HG03025 (cell line): ENCODE measurements at regions not wholly inside any gene's neighbourhood (a gene's known extent, or its start where the extent isn't known, plus 50 kb on each side); places are given as distances from the start of the nearest gene placed in this dataset.

ENCODE experiments used
- ATAC-seq: cut with Tn5 transposase; IDR thresholded peaks from one replicate; pipeline ENCODE4 v1.9.1; 2021; ENCODE audit warnings: mild to moderate bottlenecking, moderate library complexity; ENCODE audit not compliant: unreplicated experiment, low FRiP score

DNA sequence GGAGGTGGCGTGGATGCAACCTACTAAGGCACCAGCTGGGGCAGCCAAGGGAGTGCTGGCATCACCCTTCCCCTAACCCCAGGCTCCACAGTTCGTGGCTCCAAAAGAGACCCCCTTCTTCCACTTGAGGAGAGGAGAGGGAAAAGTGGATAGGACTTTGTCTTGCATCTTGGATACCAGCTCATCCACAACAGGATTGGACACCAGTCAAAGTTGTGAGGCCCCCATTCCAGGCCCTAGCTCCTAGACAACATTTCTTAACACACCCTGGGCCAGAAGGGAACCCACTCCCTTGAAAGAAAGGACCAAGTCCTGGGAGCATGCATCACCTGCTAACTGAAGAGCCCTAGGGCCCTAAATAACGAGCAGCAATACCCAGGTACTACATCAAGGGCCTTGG lies 372.6 kb upstream of the PLXNA2 start:
- ATAC-seq = no peak

DNA sequence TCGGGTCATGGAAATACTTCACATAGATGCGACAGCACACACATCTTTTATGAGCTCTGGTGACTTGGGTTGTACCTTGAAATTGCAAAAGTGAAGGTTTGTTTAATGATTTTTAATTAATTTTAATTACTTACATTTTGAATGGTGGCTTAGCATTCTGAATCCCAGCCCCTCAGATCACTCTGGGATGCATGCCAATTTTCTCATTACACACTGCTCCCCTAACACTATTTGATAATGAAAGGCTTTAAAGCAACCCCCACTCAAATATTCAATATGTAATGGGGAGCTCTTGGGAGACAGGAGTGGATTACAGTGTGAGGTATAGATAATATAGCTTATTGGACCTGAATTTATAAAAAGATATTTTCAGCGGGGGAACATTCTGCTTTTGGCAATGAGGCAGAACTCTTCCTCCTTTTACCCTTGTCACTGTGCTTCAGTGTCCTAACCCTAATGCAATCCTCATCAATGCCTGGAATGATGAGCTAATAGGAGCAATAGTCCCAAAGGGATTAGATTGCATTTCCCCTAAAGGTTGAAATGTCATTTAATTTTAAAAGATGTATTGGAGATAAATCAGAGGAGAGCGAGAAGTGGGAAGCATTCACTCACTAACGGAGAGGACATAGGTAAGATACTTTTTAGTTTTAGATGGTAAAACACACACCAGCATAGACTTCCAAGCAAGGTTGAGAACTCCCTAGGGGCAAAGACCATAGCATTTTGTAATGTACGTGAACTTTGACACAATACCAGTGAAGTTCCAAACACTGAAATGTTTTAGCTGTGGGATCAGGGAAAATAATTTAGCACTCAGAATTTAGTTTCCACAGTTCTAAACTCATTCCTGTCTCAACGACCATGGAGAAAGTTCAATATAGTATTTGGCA lies 384.1 kb upstream of the PLXNA2 start:
- ATAC-seq = no peak

DNA sequence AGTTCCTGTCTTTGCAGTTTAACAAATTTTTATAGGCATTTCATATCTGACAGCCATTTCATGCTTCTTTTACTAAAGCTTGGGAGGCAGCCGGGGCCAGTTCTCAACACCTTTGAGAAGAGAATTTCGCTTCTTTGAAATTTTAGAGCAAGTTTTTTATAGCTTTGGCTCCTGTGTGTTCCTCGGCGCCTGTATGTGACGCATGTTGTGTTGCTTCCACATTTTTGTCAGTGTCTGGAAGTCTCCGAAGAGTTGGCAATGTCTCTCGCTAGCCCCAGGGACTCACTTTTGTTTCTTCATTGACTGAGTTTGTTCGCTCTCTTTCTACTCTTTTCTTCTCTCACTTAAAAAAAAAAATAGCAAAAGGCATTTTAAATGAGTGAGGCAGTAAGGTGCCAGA lies 386.9 kb upstream of the PLXNA2 start:
- no peak for ATAC-seq

DNA sequence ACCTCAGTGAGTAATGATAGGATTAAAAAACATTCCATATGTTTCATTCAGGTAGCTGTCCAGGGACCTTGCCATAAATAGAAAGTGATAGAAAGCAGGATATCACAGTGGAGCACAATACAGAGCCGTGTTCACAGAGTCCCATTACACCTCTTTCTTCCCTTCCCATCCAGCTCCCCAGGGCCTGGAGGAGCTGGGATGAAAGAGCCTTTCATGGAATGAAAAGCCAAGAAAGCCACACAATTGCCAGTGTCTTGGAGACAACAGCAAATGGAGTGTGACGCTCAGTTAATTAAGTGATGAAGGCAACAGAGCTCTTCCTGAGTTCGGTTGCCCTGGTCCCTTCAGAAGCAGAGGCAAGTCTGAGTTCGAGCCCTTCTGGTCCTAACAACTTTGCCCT lies 387.3 kb upstream of the PLXNA2 start:
- no peak for ATAC-seq

DNA sequence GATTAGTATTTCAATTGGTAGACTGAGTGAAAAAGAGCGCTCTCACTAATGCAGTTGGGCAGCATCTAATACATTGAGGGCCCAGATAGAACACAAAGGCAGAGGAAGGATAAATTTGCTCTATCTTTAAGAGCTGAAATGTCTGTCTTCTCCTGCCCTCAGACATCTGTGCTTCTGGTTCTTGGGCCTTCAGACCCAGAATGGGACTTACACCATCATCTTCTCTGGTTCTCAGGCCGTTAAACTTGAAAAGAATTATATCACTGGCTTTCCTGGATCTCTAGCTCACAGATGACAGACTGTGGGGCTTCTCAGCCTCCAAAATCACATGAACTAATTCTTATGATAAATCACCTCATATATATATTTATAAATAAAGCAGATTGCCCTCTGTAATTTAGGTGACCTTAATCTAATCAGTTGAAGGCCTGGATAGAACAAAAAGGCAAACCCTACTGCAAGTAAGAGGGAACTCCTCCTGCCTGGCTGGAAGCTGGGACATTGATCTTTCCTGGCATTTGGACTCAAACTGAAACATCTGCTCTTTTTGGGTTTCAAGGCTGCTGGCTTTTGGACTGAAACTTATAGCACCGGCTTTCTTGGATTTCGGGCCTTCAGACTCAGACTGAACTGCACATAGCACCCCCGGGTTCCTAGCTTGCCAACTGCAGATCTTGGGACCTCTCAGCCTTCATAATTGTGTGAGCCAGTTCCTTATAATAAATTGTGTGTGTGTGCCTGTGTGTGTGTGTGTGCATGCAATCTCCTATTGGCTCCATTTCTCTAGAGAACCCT lies 390.4 kb upstream of the PLXNA2 start:
- no peak for ATAC-seq

DNA sequence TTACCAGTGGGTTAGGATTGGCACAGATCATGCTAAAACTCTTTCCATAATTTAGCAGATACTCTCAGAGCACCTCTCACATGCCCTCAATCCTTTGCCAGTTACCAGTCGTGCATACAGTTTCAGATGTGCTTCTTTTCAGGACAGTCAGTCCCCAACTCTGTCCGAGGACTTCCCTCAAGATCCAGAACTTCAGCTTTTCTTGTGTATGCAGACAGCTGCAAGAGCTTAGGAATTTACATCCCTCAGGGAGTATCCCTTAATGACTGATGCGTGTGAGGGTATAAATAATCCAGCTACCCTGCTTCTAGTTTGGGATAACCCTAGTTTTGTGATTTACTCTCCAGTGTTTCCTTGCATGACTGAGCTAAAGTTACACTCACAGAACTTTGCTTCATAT lies 393.0 kb upstream of the PLXNA2 start:
- ATAC-seq = no peak

DNA sequence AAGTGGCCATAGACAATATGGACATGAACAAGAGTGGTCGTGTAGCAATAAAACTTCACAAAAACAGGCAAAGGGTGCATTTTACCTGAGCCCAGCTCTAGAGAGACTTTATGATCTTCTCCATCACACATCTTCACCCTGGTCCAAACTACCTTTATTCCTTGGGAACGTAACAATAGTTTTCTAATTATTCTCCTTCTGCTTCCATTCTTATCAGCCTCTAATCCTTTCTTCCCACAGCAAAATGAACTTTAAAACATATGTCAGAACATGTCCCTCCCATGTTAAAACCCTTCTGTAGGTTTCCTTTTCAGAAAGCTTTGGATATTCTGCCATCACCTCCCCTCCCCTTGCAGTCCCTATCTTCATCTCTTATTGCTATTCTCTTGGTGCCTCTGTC lies 395.2 kb upstream of the PLXNA2 start:
- no peak for ATAC-seq

DNA sequence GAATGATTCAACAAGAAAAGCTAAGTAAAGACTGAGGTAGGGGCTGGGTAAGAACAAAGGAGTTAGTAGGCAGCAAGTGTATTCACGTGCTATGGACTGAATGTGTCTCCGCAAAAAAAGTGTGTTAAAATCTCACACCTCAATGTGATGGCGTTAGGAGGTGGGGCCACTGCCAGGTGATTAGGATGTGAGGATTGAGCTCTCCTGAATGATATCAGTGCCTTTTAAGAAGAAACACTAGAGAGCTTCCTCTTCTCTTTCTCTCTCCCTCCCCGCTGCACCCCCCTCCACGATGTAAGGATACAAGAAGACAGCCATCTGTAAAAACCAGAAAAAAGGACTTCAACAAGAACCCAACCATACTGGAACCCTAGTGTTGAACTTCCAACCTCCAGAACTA lies 396.1 kb upstream of the PLXNA2 start:
- no peak for ATAC-seq

DNA sequence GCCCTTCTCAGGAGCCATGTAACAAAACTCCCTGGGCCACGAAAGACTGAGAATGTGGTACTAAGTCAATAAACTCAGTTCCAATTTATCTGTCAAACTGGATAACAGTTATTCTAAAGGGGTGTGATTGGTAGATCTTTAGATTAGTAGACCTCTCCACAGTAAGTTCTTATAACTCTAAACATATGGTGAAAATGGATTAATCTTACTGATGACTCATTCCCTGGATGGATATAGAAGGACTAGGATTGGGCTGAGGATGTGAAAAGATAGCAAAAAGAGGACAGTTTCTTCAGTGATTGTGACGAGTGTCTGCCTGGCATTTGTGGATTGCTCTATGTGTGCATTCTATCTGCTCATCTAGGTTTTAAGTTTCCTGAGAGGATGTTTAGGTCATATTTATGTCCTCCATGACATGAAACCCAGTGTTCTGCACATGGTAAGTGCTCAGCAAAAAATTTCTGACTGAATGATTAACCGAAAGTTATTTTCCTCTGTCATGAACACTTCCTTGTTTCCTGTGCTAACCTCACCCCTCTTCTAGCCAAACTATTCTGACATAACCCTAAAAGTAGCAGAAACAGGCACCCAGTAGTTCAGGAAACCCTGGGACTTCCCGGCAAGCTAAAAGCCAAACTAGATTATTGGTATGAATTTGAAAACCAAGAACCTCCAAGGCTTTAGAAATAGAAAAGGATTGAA lies 397.5 kb upstream of the PLXNA2 start:
- ATAC-seq = no peak

DNA sequence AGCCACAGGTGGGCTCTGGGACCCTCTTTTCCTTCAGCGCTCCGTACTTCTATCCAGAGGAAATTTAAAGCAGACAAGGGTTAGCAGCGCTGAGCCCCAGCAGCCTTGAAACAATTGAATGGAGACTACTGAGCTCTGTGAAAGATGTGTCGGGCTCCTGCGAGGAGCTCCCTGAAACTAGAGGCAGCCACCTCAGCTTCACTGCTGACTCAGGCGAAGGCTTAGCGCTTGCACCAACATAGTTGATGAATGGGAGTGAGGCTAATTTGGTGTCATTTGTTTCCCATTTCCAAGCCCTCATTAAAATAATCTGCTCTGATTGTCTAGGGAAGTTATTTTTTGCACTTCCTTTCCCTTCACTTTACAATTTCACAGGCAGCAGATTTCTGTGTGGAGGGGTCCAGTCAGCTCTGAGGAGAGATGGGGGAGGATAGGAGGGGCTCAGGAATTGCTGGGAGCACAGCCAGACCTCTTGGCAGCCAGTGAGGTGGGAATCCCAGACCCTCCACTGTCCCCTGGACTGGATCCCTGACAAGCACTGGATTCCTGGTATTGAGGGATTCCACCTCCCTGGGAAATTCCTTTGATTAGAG lies 398.9 kb upstream of the PLXNA2 start:
- ATAC-seq = no peak

DNA sequence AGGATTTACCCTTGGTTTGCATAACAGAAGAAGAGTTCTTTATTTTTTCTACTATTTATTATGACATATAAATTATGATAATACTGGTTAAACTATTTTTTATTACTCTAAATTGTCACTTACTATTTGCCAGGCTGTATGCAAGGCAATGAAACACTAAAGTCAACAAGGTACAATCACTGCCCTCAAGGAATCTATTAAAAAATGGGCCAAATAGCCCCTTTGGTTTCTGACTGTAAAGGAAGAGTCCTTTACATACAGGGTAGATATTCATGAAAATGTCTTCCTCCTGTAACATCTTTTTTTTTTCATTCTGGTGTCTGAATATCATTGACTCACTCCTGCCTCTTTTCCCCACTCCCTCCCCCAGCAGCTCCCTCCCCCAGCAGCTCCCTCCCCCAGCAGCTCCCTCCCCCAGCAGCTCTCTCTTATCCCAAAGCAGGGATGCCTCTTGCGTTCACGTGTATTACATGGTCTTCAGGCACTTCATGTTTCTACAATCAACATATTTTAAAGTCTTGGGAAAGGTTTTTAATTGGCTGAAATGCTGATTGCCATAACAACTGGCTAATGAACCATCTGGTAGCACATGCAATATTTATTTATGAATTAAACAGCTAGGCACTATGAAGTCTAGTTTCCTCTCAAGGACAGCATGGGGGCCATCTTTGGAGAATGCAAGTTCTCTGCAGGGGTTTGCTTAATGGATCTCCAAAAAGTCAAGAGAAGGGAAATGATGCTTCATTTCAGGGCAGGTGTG lies 400.4 kb upstream of the PLXNA2 start:
- ATAC-seq = no peak

DNA sequence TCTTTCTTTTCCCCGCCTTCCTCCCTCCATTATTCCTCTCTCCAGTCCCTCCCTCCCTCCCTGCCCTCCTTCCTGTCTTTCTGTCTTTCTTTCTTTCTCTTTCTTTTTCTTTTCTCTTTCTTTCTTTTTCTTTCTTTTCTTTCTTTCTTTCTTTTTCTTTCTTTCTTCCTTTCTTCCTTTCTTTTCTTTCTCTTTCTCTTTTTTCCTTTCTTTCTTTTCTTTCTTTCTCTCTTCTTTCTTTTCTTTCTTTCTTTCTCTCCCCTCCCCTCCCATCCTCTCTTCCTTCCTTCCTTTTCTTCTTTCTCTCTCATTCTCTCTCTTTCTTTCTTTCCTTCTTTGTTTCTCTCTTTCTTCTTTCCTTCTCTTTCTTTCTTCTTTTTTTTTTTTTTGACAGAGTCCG lies 402.2 kb upstream of the PLXNA2 start:
- no peak for ATAC-seq

DNA sequence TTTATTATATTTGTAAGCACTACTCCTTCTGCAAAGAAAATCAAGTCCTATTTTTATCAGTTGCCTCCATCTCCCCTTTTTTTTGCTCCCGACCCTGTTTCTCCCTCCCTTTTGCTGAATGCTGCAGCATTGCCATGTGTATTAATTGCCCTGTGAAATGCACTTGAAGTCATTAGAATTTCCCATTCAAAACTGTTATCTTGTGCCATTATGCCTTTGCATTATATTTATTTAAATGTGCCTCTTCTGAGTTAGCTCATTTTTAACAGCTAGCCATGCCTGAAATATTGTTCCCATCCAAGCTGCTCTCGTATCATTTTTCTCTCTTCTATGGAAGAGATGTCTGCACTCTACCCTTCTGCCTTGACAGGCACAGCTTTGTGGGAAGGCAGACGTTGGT lies 404.0 kb upstream of the PLXNA2 start:
- no peak for ATAC-seq

DNA sequence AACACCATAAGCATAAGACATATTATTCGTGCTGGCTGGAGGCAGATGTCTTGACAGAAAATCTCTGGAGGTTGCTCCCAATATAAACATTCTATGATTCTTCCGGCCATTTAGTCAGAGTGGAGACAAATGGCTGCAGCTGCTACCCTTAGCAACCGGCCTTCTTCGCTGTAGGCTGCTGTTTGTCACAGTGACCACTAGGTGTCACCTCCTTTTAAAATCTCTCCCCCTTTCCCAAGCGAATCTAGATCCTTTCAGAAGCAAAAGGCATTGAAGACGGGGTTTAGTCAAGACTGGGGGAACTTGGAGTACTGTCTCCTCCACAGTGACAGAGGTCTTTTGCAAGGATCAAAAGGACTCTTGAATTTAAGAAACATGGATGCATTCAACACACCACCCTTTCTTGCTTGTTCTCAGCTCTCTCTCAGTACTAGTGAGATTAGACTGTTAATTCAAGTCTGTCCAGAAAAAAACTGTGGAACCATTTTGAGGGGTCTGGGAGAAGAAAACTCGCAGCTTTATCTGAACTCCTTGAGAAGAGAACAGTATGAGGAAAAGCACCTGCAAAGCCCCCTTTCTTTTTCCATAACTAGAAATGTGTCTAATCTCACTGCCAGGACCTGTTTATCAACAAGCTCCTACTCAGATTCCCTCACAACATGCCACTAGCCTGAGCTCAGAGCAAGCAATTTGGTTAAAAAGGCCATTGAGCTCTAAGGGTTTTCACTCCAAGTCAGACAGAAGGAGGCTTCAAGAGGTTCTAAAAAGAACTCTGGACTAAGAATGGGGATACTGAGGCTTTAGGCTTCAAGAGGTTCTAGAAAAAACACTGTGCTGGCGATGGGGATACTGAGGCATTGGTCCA lies 408.3 kb upstream of the PLXNA2 start:
- no peak for ATAC-seq

DNA sequence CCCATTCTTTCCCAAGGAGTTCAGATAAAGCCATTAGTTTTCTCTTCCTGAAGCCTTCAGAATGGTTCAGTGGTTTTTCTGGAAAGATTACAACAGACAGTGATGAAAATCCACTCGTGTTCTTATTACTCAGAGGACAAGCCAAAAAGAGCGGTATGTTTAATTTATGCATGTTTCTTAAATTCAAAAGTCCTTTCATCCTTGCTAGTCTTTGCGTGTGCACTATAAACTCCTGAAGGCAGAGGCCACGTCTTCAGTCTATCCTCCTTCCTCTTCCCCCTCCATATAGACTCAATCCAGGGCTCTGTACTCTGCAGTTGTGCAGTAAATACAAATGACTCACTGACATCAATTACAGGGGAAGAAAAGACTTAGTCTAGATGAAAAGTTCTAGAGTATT lies 409.2 kb upstream of the PLXNA2 start:
- no peak for ATAC-seq

DNA sequence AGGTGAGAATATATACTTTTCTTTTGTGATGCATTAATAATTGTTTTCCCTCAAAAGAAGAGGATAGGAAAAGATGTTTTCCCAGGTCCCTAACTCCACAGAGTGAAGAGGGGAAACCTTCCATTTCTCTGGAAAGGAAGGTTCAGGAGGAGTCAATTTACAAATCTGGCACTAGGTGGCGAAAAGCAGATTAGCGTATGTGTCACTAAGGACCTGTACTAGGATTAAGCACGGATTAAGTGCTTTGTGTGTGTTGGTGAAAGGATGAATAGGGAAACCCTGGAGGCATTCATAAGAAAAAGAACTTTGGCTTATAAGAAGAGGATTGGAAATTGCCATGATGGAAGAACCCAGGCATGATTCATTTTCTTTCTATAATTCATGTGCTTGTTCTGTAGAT lies 410.1 kb upstream of the PLXNA2 start:
- ATAC-seq = no peak

DNA sequence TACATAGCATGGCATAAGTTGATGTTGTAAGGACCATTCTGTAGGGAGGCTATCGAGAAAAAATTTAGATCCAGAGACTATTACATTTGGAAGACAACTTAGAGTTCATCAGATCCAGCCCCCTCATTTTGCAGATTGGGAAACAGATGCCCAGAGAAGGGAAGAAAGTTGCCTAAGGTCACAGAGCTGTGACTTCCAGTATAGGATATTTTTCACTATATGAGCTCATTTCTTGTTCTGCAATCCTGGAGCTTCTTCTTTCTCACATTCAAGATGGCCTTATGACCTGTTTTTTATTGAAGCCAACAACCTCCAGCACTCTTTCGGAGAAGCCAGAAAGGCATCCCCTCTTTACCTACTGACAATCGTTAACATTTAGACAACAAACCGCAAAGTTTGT lies 421.8 kb upstream of the PLXNA2 start:
- no peak for ATAC-seq

DNA sequence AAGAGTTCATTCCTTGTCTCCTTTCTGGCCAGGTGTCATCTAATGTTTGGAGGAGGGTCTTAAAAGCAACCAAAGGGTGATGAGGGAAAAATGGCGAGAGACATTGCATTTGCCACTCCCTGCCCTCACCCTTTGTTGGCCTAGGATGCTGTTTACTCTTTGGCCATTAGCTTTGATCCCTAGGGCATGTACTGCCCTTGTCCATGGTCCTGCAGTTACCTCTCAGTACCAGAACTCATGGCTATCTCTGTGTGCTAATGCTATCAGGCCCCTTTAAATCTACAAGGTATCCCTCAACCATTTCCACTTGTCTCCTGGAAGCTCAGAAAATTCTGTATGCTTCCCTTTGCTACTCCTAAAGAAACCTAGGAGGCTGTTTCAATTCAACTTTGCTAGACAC lies 424.8 kb upstream of the PLXNA2 start:
- ATAC-seq = no peak

DNA sequence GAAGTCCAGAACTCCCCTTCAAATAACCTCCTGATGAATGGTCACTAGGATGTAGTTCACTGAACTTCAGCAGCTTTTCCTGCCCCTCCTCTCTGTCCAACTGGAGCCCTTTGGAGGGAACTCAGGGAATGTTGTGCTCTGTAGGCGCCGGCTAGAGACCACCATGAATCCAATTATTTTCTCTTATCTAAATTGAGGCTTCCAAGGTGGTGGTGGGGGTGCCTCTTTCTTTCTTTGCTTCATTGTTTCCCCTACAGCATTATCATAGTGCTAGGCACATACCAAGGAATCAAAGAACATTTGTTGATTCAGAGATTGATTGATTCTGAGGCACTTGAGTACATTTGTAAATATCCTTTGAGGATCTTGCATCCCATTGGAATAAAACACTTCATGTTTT lies 426.6 kb upstream of the PLXNA2 start:
- ATAC-seq = no peak
